HG03095 (cell line): ENCODE measurements at regions not wholly inside any gene's neighbourhood (a gene's known extent, or its start where the extent isn't known, plus 50 kb on each side); places are given as distances from the start of the nearest gene placed in this dataset.
A peak's percentile ranks its signal among the peaks of the same experiment; 100 is the strongest.
"Not testable (repeated sequence)": the region's sequence is repeated elsewhere in the genome, so short reads cannot be mapped to it uniquely, and the experiment has no call there.

ENCODE experiments used
- ATAC-seq: cut with Tn5 transposase; IDR thresholded peaks from one replicate; pipeline ENCODE4 v1.9.1; 2021; ENCODE audit warnings: moderate library complexity; ENCODE audit not compliant: unreplicated experiment

- no peak for ATAC-seq
Observed at GRCh38 chr7:55299273-55299967, 65.7 kb upstream of the LANCL2 start.

GRCh38 chr7:55303220-55303619 lies 61.9 kb upstream of the LANCL2 start:
- ATAC-seq = peak; percentile 44

- no peak for ATAC-seq
Observed at GRCh38 chr7:55304018-55304762, 60.9 kb upstream of the LANCL2 start.

DNA sequence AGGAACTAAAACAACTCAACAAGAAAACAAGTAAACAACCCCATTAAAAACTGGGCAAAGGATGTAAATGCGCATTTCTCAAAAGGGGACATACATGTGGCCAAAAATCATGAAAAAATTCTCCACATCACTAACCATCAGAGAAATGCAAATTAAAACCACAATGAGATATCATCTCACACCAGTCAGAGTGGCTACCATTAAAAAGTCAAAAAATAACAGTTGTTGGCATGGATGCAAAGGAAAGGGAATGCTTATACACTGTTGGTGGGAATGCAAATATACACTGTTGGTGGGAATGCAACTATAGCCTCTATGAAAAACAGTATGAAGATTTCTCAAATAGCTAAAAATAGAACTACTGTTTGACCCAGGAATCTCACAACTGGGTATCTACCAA lies 60.0 kb upstream of the LANCL2 start:
- no peak for ATAC-seq

- no peak for ATAC-seq
Observed at GRCh38 chr7:55306331-55306730, 58.8 kb upstream of the LANCL2 start.

- no peak for ATAC-seq
Observed at GRCh38 chr7:55307123-55307916, 57.8 kb upstream of the LANCL2 start.

- ATAC-seq = no peak
Observed at GRCh38 chr7:55308186-55308929, 56.8 kb upstream of the LANCL2 start.

- ATAC-seq = peak; percentile 87
Observed at GRCh38 chr7:55309040-55309991, 55.8 kb upstream of the LANCL2 start.

- ATAC-seq = no peak
Observed at GRCh38 chr7:55310287-55311025, 54.7 kb upstream of the LANCL2 start.

GRCh38 chr7:55311892-55312291 lies 53.2 kb upstream of the LANCL2 start:
- not testable (repeated sequence) for ATAC-seq

DNA sequence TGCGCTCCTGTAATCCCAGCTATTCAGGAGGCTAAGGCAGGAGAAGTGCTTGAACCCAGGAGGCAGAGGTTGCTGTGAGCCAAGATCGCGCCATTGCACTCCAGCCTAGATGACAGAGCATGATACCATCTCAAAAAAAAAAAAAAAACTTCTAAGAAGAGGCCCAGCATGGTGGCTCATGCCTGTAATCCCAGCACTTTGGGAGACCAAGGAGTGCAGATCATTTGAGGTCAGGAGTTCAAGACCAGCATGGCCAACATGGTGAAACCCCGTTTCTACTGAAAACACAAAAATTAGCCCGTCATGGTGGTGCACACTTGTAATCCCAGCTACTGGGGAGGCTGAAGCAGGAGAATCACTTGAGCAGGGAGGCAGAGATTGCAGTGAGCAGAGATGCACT lies 51.5 kb upstream of the LANCL2 start:
- not testable (repeated sequence) for ATAC-seq

- no peak for ATAC-seq
Observed at GRCh38 chr7:55314967-55315366, 50.2 kb upstream of the LANCL2 start.
